ENCODE measurements at regions not wholly inside any gene's neighbourhood (a gene's known extent, or its start where the extent isn't known, plus 50 kb on each side); places are given as distances from the start of the nearest gene placed in this dataset.

DNA sequence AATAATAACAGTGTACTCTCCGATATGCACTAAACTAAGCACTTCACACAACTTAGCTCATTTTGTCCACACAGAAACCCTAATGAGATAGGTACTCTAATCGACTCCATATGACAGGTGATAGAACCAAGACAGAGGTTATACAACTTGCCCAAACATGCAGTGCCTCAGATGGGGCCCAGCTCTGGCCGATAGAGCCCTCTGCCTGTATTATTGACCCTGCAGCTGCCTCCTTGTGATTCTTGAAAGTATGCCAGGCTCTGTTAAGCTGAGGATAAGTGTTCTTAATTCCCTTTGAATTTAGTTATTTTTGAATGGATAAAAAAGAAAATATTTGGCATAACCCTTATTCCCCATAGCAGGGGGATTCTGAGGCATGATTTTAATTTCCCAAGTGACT, 78.5 kb downstream of the HMHB1 start:
- Mint-ChIP-seq H3K36me3 (ENCODE audit: low read depth) (no peaks in the 10 kb centered on the region), H3K4me1 (ENCODE audit: low read depth) (no peaks in the 10 kb centered on the region), H3K4me3 (no peak overlapping the region), H3K9me3 (no peaks in the 10 kb centered on the region), H3K27ac (no peak overlapping the region), H3K27me3 (peaks cover 7% of the 10 kb centered on the region)
- intact Hi-C loops (cut with micrococcal nuclease): no loop called here

- Mint-ChIP-seq H3K36me3 (ENCODE audit: low read depth) (no peaks in the 10 kb centered on the region), H3K27me3 (peaks cover 7% of the 10 kb centered on the region), H3K27ac (no peak overlapping the region), H3K4me1 (ENCODE audit: low read depth) (no peaks in the 10 kb centered on the region), H3K9me3 (no peaks in the 10 kb centered on the region), H3K4me3 (no peak overlapping the region)
- intact Hi-C loops (cut with micrococcal nuclease): no loop called here
These were observed 80.3 kb downstream of the HMHB1 start for GRCh38 chr5:143892271-143892670.

- intact Hi-C loops (cut with micrococcal nuclease): no loop called here
- Mint-ChIP-seq H3K36me3 (ENCODE audit: low read depth) (no peaks in the 10 kb centered on the region), H3K9me3 (no peaks in the 10 kb centered on the region), H3K27me3 (peaks cover 10% of the 10 kb centered on the region), H3K4me3 (no peak overlapping the region), H3K4me1 (ENCODE audit: low read depth) (no peaks in the 10 kb centered on the region), H3K27ac (no peak overlapping the region)
These were observed 80.9 kb downstream of the HMHB1 start for GRCh38 chr5:143892908-143893307.

DNA sequence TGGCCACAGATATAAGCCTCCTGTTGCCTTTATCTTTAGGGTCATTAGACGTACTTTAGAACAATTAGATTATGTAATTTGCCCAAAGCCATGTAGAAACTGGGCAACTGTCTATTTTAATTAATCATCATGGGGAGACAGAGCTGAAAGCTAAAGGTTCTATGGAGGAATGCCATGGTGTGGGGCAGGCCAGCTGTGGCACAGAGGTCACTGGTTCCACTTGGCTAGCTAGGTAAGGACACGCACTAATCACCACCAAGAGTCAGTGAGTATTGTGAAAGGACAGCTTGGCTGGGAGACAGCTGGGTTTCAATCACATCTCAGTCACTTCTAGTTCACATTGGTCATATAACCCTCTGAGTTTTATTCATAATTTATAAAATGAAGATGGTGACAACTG, 81.7 kb downstream of the HMHB1 start:
- Mint-ChIP-seq H3K4me1 (ENCODE audit: low read depth) (no peaks in the 10 kb centered on the region), H3K9me3 (no peaks in the 10 kb centered on the region), H3K4me3 (no peak overlapping the region), H3K27me3 (peaks cover 7% of the 10 kb centered on the region), H3K27ac (no peak overlapping the region), H3K36me3 (ENCODE audit: low read depth) (no peaks in the 10 kb centered on the region)
- intact Hi-C loops (cut with micrococcal nuclease): no loop called here

GRCh38 chr5:143896516-143896915, 84.6 kb downstream of the HMHB1 start:
- H3K27ac Mint-ChIP-seq: no peak overlapping the region
- no peak overlapping the region for H3K4me3 Mint-ChIP-seq
- intact Hi-C loops (cut with micrococcal nuclease): no loop called here

DNA sequence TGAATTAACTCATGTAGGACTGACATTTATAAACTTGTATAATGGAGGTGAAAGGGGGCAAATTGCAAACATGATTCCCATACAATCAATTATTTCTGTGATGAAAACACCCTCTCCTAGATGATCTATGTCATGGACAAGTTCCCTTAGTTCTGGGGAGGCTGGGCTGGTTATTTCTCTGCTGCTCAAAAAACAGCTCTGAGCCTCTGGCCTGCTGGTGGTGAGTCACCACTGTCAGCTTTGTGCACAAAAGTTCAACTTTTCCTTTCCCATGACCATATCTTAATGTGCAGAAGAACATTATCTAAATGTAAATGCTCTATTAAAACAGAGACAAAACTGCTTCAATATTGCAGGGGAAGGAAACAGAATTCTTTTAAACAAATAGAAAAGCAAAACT, 85.0 kb downstream of the HMHB1 start:
- H3K27me3 Mint-ChIP-seq: peaks cover 3% of the 10 kb centered on the region
- no peak overlapping the region for H3K4me3 Mint-ChIP-seq
- no peaks in the 10 kb centered on the region for H3K4me1 Mint-ChIP-seq (ENCODE audit: low read depth)
- intact Hi-C loops (cut with micrococcal nuclease): no loop called here
- H3K27ac Mint-ChIP-seq: no peak overlapping the region
- no peaks in the 10 kb centered on the region for H3K36me3 Mint-ChIP-seq (ENCODE audit: low read depth)
- H3K9me3 Mint-ChIP-seq: no peaks in the 10 kb centered on the region

More at GRCh38 chr5:143896516-143896915, 84.6 kb downstream of the HMHB1 start:
- Mint-ChIP-seq H3K27me3 (peaks cover 3% of the 10 kb centered on the region), H3K9me3 (no peaks in the 10 kb centered on the region), H3K36me3 (ENCODE audit: low read depth) (no peaks in the 10 kb centered on the region), H3K4me1 (ENCODE audit: low read depth) (no peaks in the 10 kb centered on the region)

DNA sequence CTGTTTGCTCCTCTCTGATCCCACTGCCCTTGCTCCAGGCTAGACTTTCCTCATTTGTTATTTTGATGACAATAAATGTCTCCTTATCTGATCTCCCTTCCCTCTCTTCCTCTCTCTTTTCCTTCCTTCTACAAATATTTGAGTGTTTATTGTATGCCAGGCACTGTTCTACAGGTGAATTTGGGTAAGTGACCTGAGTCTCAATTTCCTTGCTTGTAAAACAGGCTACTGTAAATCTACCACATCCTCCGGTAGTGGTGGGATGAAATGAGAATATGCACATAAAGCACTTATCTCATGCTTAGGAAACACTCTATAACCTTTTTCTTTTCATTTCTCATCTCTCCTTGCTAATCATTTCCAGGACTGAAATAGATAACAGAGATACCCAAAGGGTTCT, 86.4 kb downstream of the HMHB1 start:
- Mint-ChIP-seq H3K4me1 (ENCODE audit: low read depth) (no peaks in the 10 kb centered on the region), H3K9me3 (no peaks in the 10 kb centered on the region), H3K27me3 (peaks cover 3% of the 10 kb centered on the region), H3K4me3 (no peak overlapping the region), H3K36me3 (ENCODE audit: low read depth) (no peaks in the 10 kb centered on the region), H3K27ac (no peak overlapping the region)
- intact Hi-C loops (cut with micrococcal nuclease): no loop called here

DNA sequence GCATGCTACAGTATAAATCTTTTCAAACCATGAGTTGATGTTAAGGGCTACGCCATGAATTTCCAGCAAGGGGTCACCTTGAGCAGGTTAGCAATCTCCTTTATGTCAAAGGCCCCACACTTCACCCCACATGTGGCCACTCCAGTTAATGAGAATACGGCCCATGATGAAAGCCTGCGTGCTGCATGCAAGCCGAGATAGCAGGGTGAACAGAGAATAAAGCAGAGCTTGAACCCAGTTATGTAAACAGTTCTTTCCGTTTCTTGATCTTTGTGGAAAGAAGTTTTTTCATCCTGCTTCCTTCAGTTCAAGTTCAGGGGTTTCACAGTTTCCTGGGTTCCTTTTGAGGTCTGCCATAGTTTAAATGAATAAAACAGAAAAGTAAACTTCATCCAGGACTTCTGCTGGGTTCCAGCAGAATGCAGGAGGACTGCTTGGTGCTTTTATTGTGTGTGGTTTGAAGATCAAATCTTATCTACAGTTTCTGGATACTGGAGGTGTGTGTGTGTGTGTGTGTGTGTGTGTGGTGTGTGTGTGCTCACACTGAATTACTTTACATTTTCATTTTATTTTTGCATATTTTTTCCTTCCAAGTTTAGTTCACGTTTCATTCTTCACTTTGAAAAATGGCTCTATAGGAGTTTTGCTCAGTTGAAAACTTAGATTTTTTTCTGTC, 87.1 kb downstream of the HMHB1 start:
- H3K36me3 Mint-ChIP-seq (ENCODE audit: low read depth): no peaks in the 10 kb centered on the region
- H3K27ac Mint-ChIP-seq: no peak overlapping the region
- H3K9me3 Mint-ChIP-seq: no peaks in the 10 kb centered on the region
- no peaks in the 10 kb centered on the region for H3K4me1 Mint-ChIP-seq (ENCODE audit: low read depth)
- no peak overlapping the region for H3K4me3 Mint-ChIP-seq
- intact Hi-C loops (cut with micrococcal nuclease): no loop called here
- H3K27me3 Mint-ChIP-seq: peaks cover 3% of the 10 kb centered on the region

- no peaks in the 10 kb centered on the region for H3K4me1 Mint-ChIP-seq (ENCODE audit: low read depth)
- no peaks in the 10 kb centered on the region for H3K27me3 Mint-ChIP-seq
- H3K36me3 Mint-ChIP-seq (ENCODE audit: low read depth): no peaks in the 10 kb centered on the region
- intact Hi-C loops (cut with micrococcal nuclease): no loop called here
- H3K27ac Mint-ChIP-seq: no peak overlapping the region
- no peaks in the 10 kb centered on the region for H3K9me3 Mint-ChIP-seq
- H3K4me3 Mint-ChIP-seq: no peak overlapping the region
These were observed 97.0 kb downstream of the HMHB1 start for GRCh38 chr5:143908959-143909358.

DNA sequence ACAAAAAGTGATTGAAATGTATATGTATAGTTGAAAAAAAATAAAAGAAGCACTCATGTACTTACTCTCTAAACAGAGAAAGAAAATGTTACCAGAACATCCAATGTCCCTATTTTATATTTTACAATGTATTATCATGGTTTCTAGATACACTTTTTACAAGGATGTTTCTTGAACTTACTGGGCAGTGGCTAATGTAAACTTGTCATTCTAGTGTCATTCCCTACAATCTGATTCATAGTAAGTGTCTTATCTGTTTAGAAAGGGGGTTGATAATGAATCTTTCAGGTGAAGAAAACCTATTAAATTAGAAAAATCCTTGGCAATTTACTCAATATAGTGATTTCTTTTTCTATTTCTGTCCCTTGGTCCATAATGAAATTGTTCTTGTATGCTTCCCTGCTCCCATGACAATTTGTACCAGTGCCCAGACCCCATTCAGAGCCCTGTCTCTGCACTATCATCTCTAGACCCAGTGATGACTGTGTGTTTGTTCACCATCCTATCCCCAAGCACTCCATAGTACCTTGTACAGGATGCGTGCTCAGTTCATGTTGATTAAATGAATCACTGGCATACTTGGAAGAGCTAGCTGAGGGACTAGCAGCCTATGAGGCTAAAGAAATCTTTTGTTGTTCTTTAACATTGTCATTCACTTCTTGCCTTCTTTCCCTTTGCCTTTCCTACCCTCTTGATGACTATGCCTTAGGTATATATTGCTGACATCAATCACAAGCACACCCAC, 101.2 kb downstream of the HMHB1 start:
- Mint-ChIP-seq H3K36me3 (ENCODE audit: low read depth) (no peaks in the 10 kb centered on the region), H3K27me3 (peaks cover 6% of the 10 kb centered on the region), H3K4me1 (ENCODE audit: low read depth) (no peaks in the 10 kb centered on the region), H3K27ac (no peak overlapping the region), H3K4me3 (no peak overlapping the region), H3K9me3 (no peaks in the 10 kb centered on the region)
- intact Hi-C loops (cut with micrococcal nuclease): no loop called here

DNA sequence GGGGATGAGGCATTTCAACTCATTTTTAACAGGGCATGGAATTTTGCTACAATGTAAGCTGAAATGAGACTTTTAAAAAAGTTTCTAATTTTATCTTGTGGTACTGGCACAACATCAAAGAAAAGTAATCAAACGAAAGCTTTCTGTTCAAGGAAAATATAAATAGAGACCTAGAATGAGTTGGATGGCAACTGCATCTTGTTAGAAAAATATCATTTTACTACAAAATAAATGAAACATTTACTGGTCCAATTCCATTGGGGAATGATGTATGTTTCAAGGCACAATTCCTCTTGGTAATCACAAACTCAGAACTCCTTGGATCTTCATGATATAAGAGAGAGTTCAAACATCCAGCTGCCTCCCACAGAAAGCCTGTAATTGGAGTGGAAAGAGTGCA, 102.8 kb downstream of the HMHB1 start:
- H3K27me3 Mint-ChIP-seq: peaks cover 6% of the 10 kb centered on the region
- no peaks in the 10 kb centered on the region for H3K36me3 Mint-ChIP-seq (ENCODE audit: low read depth)
- H3K9me3 Mint-ChIP-seq: no peaks in the 10 kb centered on the region
- no peaks in the 10 kb centered on the region for H3K4me1 Mint-ChIP-seq (ENCODE audit: low read depth)
- H3K4me3 Mint-ChIP-seq: no peak overlapping the region
- H3K27ac Mint-ChIP-seq: no peak overlapping the region
- intact Hi-C loops (cut with micrococcal nuclease): no loop called here

DNA sequence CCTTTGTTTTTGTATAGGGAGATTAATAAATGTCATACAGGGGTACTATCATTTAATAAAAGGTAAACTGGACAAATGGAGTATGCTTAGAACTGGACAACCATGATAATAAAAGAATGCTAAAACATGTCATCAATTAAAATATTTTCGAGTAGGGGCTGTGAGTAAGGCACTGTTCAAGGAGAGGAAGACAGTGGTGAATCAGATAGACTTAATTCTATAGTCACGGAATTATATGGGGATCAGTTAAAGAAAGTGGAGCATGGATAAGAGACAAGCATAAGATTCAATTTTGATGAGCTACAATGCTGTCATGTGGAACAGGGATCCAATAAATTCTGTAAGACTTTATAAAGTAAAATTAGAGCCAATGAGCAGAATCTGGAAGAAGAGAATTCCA, 104.5 kb downstream of the HMHB1 start:
- Mint-ChIP-seq H3K27ac (no peak overlapping the region), H3K27me3 (peaks cover 6% of the 10 kb centered on the region)
- intact Hi-C loops (cut with micrococcal nuclease): no loop called here

DNA sequence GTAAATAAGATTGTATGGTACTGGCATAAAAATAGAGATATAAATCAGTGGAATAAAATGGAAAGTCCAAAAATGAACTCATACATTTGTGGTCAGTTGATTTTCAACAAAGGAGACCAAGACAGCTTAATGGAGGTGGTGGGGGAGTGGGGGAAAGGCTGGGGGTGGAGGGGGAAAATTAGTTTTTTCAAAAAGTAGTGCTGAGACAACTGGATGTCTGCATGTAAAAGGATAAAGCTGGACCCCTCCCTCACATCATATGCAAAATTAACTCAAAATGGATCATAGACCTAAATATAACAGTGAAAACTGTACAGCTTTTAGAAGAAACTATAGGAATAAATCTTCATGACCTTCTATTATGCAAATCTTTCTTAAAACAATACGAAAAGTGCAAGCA, 107.0 kb downstream of the HMHB1 start:
- H3K27me3 Mint-ChIP-seq: peaks cover 8% of the 10 kb centered on the region
- H3K4me3 Mint-ChIP-seq: no peak overlapping the region
- no peaks in the 10 kb centered on the region for H3K36me3 Mint-ChIP-seq (ENCODE audit: low read depth)
- H3K27ac Mint-ChIP-seq: no peak overlapping the region
- intact Hi-C loops (cut with micrococcal nuclease): no loop called here
- H3K9me3 Mint-ChIP-seq: no peaks in the 10 kb centered on the region
- no peaks in the 10 kb centered on the region for H3K4me1 Mint-ChIP-seq (ENCODE audit: low read depth)

More for the DNA sequence above, 104.5 kb downstream of the HMHB1 start:
- H3K9me3 Mint-ChIP-seq: no peaks in the 10 kb centered on the region
- H3K36me3 Mint-ChIP-seq (ENCODE audit: low read depth): no peaks in the 10 kb centered on the region
- no peaks in the 10 kb centered on the region for H3K4me1 Mint-ChIP-seq (ENCODE audit: low read depth)
- H3K4me3 Mint-ChIP-seq: no peak overlapping the region

DNA sequence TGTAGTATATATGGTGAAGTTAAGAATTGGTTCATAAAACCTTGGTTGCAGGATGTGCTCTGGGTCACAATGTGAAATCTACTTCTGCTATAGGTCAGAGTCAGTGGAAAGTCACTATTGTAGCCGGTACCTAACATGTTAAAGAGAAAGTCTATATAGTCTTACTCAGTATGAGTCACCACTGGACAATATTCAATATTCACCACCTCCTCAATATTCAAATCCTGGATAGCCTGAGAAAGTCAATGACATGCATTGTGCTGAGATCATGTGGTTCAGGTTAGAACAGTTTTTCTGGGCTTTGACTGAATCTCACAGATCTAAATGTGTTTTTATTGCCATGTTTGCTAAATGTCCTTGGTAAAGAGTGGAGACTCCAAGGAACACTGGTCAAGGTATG, 108.8 kb downstream of the HMHB1 start:
- peaks cover 5% of the 10 kb centered on the region for H3K27me3 Mint-ChIP-seq
- no peaks in the 10 kb centered on the region for H3K9me3 Mint-ChIP-seq
- intact Hi-C loops (cut with micrococcal nuclease): no loop called here
- no peak overlapping the region for H3K4me3 Mint-ChIP-seq
- H3K4me1 Mint-ChIP-seq (ENCODE audit: low read depth): no peaks in the 10 kb centered on the region
- no peak overlapping the region for H3K27ac Mint-ChIP-seq
- H3K36me3 Mint-ChIP-seq (ENCODE audit: low read depth): no peaks in the 10 kb centered on the region
